HepG2 (cell line): ENCODE measurements at regions not wholly inside any gene's neighbourhood (a gene's known extent, or its start where the extent isn't known, plus 50 kb on each side); places are given as distances from the start of the nearest gene placed in this dataset.

ENCODE experiments used
- ATAC-seq: fragments of 200-7000 bp; cut with Tn5 transposase; 3 replicates; pipeline ENCODE4 v1.9.1; 2020; ENCODE audit warnings: mild to moderate bottlenecking, moderate library complexity
- BruUV-seq: library from RNA; stranded (reverse); fragments of 400-500 nt; replicated peaks from 2 replicates; lab custom pipeline; 2021; lab: Mats Ljungman, UMichigan
- CTCF ChIA-PET: fragments of 300-600 bp; formaldehyde crosslinking; extraction: SDS; loops from one replicate; lab custom pipeline; 2021; ENCODE audit warnings: low total read pairs, inconsistent platforms, low intra/inter-chr PET ratio; lab: Yijun Ruan, JAX
- POLR2A ChIA-PET: fragments of 350-600 bp; sonication (Branson Sonifier 250); formaldehyde crosslinking; loops from one replicate; lab custom pipeline; 2020; ENCODE audit warnings: antibody characterized with exemption, inconsistent platforms; lab: Yijun Ruan, JAX
- DNase-seq: peaks from one replicate; pipeline ENCODE4 v3.0.0-alpha.2; 2015; ENCODE audit warnings: low spot score
- FAIRE-seq: peaks from 3 replicates; lab custom pipeline; 2011; peaks lifted over from hg19 to GRCh38; lab: Jason Lieb, UNC
- H2AFZ ChIP-seq: one replicate; pipeline ENCODE4 v1.6.1; 2011; ENCODE audit warnings: low read length, inconsistent platforms
- H3K27ac ChIP-seq: fragments of 300-600 bp; 3 replicates; pipeline ENCODE4 v1.8.0; 2011; ENCODE audit warnings: mixed run types, mild to moderate bottlenecking, mixed read lengths, low read length, inconsistent platforms; ENCODE audit not compliant: insufficient read depth; ENCODE audit errors: extremely low read length
- H3K27me3 ChIP-seq, 2 experiments: fragments of 200-600 bp in 1 of 2; 2 replicates in 1 of 2; 3 replicates in 1 of 2; pipeline versions ENCODE4 v1.6.0 to v1.8.0; 2011; ENCODE audit warnings: low read length in 2 of 2, mild to moderate bottlenecking in 2 of 2, moderate library complexity in 2 of 2, inconsistent platforms in 1 of 2; ENCODE audit not compliant: insufficient read depth in 2 of 2, control insufficient read depth in 1 of 2
- H3K36me3 ChIP-seq, 2 experiments: fragments of 200-600 bp in 1 of 2; replicated peaks in 1 of 2; 2 replicates in 1 of 2; 3 replicates in 1 of 2; pipeline versions ENCODE4 v1.5.1 to v1.8.0; 2011; ENCODE audit warnings: low read length in 2 of 2, inconsistent platforms in 1 of 2; ENCODE audit not compliant: insufficient read depth in 2 of 2, control insufficient read depth in 1 of 2
- H3K4me1 ChIP-seq: 2 replicates; pipeline ENCODE4 v1.5.1; 2012; ENCODE audit warnings: low read length, inconsistent platforms; ENCODE audit not compliant: insufficient read depth
- H3K4me2 ChIP-seq: 2 replicates; pipeline ENCODE4 v1.6.0; 2011; ENCODE audit warnings: low read depth, low read length, inconsistent platforms
- H3K4me3 ChIP-seq, 3 experiments: fragments of 200-600 bp in 1 of 3; sonication (generic), shearing (Covaris generic) in 1 of 3; replicated peaks in 1 of 3; 2 replicates each; pipeline ENCODE4 v1.5.1; 2011 to 2016; ENCODE audit warnings: low read length in 3 of 3, inconsistent platforms in 2 of 3, low read depth in 2 of 3, mild to moderate bottlenecking in 2 of 3, control low read depth in 1 of 3, mixed read lengths in 1 of 3; ENCODE audit not compliant: insufficient read depth in 1 of 3
- H3K79me2 ChIP-seq: one replicate; pipeline ENCODE4 v1.6.1; 2011; ENCODE audit warnings: low read length, inconsistent platforms; ENCODE audit not compliant: insufficient read depth
- H3K9ac ChIP-seq: 2 replicates; pipeline ENCODE4 v1.6.0; 2011; ENCODE audit warnings: mild to moderate bottlenecking, low read depth, low read length, inconsistent platforms; ENCODE audit not compliant: insufficient read depth
- H3K9me3 ChIP-seq: 2 replicates; pipeline ENCODE4 v1.5.1; 2012; ENCODE audit warnings: mild to moderate bottlenecking, low read length
- H4K20me1 ChIP-seq: 2 replicates; pipeline ENCODE4 v1.6.0; 2011; ENCODE audit warnings: inconsistent platforms, mild to moderate bottlenecking, low read length, moderate library complexity; ENCODE audit not compliant: insufficient read depth
- KAT7 ChIP-seq: IDR thresholded peaks from 2 replicates; pipeline ENCODE4 v1.6.1; 2018; ENCODE audit warnings: borderline replicate concordance, missing compliant biosample characterization
- MAF1 ChIP-seq: sonication (generic); formaldehyde crosslinking; IDR thresholded peaks from 2 replicates; pipeline ENCODE4 v1.5.0; 2020; ENCODE audit warnings: missing genetic modification reagents, borderline replicate concordance
- RFXANK ChIP-seq: IDR thresholded peaks from 2 replicates; pipeline ENCODE4 v1.6.1; 2016
- SMYD3 ChIP-seq: sonication (generic); formaldehyde crosslinking; IDR thresholded peaks from 2 replicates; pipeline ENCODE4 v1.8.1; 2023; ENCODE audit warnings: mild to moderate bottlenecking, missing genetic modification reagents
- SRSF4 ChIP-seq: fragments of 200-400 bp; formaldehyde crosslinking; IDR thresholded peaks from one replicate; pipeline ENCODE4 v1.6.1; 2018; ENCODE audit warnings: mild to moderate bottlenecking, low read depth, low read length, moderate library complexity; ENCODE audit not compliant: poor library complexity, severe bottlenecking
- ZNF335 ChIP-seq: sonication (generic); formaldehyde crosslinking; IDR thresholded peaks from 2 replicates; pipeline ENCODE4 v1.4.0; 2020; ENCODE audit warnings: missing genetic modification reagents
- ZNF598 ChIP-seq: sonication (generic); formaldehyde crosslinking; IDR thresholded peaks from 2 replicates; pipeline ENCODE4 v1.5.1; 2020; ENCODE audit warnings: mild to moderate bottlenecking, missing genetic modification reagents, borderline replicate concordance
- ZNF761 ChIP-seq: sonication (generic); formaldehyde crosslinking; conservative IDR thresholded peaks from 2 replicates; pipeline ENCODE4 v1.4.0; 2020; ENCODE audit warnings: mild to moderate bottlenecking, missing genetic modification reagents
- WGBS: methylation state at CpG from one replicate; pipeline ENCODE4 v1.1.6; 2017; ENCODE audit warnings: low lambda C conversion rate; 5-methylcytosine and 5-hydroxymethylcytosine counted together
- in situ Hi-C: cut with HindIII; loops from 2 replicates; pipeline ENCODE4 v1.10.0; 2017; ENCODE audit warnings: low pct_unique_long_range_greater_than_20kb; ENCODE audit not compliant: extremely low pct_ligation_motif_present
- intact Hi-C: fragments of 100-400 bp; cut with micrococcal nuclease; formaldehyde crosslinking; loops from one replicate; pipeline ENCODE4 v1.10.0; 2022; ENCODE audit not compliant: unreplicated experiment
- TF ChIP-seq, protein P1 (sequence below): IDR thresholded peaks from 2 replicates; pipeline ENCODE4 v1.6.1; 2018; ENCODE audit warnings: missing genetic modification reagents
- TF ChIP-seq, protein P2 (sequence below): sonication (generic); formaldehyde crosslinking; IDR thresholded peaks from 2 replicates; pipeline ENCODE4 v1.4.0; 2020; ENCODE audit warnings: missing genetic modification reagents, borderline replicate concordance
- TF ChIP-seq, protein P3 (sequence below), 2 experiments: sonication (generic) in 1 of 2; formaldehyde crosslinking in 1 of 2; IDR thresholded peaks; 2 replicates each; pipeline versions ENCODE4 v1.4.0 to v1.6.1; 2018 to 2020; ENCODE audit warnings: missing genetic modification reagents in 2 of 2, borderline replicate concordance in 1 of 2, low read depth in 1 of 2, mild to moderate bottlenecking in 1 of 2, missing biosample characterization in 1 of 2

DNA sequence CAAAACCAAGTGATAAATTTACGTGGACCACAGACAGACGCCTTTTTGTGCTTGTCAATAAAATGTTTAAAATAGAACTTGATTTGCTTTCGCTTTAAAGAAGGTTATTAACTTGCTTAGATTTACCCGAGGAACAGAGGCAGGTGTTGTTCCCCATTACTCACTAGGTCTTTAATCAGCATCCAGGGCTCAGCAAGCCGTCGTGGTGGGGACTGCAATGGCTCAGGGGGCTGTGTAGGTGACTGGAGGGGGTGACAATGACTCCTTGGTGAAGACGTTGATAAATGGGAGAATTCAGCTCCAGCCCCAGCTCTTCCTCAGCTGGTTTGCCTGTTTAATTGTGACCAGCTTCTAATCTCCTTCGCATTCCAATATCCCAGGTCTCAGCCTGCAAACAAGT, 231.4 kb downstream of the TMEM114 start:
- Histone ChIP-seq H4K20me1 (no peaks in the 10 kb centered on the region), H3K27me3 (peaks cover 0 to 12% of the 10 kb centered on the region in 2 experiments; a peak in 2 of 5 replicates), H3K27ac (no peak overlapping the region), H3K36me3 (no peaks in the 10 kb centered on the region), H3K4me1 (no peaks in the 10 kb centered on the region), H3K9ac (no peak overlapping the region), H3K9me3 (no peaks in the 10 kb centered on the region), H2AFZ (no peak overlapping the region), H3K79me2 (no peaks in the 10 kb centered on the region), H3K4me2 (no peak overlapping the region), H3K4me3 (no peak overlapping the region)
- ATAC-seq, result no peak
- TF ChIP-seq, protein P1, sequence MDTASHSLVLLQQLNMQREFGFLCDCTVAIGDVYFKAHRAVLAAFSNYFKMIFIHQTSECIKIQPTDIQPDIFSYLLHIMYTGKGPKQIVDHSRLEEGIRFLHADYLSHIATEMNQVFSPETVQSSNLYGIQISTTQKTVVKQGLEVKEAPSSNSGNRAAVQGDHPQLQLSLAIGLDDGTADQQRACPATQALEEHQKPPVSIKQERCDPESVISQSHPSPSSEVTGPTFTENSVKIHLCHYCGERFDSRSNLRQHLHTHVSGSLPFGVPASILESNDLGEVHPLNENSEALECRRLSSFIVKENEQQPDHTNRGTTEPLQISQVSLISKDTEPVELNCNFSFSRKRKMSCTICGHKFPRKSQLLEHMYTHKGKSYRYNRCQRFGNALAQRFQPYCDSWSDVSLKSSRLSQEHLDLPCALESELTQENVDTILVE (CRISPR knock-in tag), result no peak
- TF ChIP-seq SMYD3 (CRISPR knock-in tag) (no peak), RFXANK (CRISPR knock-in tag) (no peak), ZNF761 (CRISPR knock-in tag) (no peak), MAF1 (CRISPR knock-in tag) (no peak), ZNF598 (CRISPR knock-in tag) (no peak), SRSF4 (no peak), KAT7 (CRISPR knock-in tag) (no peak), ZNF335 (no peak)
- TF ChIP-seq, protein P2, sequence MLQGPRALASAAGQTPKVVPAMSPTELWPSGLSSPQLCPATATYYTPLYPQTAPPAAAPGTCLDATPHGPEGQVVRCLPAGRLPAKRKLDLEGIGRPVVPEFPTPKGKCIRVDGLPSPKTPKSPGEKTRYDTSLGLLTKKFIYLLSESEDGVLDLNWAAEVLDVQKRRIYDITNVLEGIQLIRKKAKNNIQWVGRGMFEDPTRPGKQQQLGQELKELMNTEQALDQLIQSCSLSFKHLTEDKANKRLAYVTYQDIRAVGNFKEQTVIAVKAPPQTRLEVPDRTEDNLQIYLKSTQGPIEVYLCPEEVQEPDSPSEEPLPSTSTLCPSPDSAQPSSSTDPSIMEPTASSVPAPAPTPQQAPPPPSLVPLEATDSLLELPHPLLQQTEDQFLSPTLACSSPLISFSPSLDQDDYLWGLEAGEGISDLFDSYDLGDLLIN (CRISPR knock-in tag), result no peak
- TF ChIP-seq, protein P3, sequence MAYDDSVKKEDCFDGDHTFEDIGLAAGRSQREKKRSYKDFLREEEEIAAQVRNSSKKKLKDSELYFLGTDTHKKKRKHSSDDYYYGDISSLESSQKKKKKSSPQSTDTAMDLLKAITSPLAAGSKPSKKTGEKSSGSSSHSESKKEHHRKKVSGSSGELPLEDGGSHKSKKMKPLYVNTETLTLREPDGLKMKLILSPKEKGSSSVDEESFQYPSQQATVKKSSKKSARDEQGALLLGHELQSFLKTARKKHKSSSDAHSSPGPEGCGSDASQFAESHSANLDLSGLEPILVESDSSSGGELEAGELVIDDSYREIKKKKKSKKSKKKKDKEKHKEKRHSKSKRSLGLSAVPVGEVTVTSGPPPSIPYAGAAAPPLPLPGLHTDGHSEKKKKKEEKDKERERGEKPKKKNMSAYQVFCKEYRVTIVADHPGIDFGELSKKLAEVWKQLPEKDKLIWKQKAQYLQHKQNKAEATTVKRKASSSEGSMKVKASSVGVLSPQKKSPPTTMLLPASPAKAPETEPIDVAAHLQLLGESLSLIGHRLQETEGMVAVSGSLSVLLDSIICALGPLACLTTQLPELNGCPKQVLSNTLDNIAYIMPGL (CRISPR knock-in tag; IDR thresholded peaks at IDR 0.05; ENCODE audit: borderline replicate concordance in 1 of 2, low read depth in 1 of 2), result no peak
- BruUV-seq, result no TSS peak
- POLR2A ChIA-PET, result no interaction called here
- intact Hi-C loops, result no loop called here
- WGBS, result 12% methylated on average over 8 of the region's 8 CpGs
- CTCF ChIA-PET, result no interaction called here
- no peak for FAIRE-seq
- no peak for DNase-seq
- in situ Hi-C loops, result no loop called here
